HCT116 (cell line): ENCODE measurements at regions not wholly inside any gene's neighbourhood (a gene's known extent, or its start where the extent isn't known, plus 50 kb on each side); places are given as distances from the start of the nearest gene placed in this dataset.

ENCODE experiments used
- ATF3 ChIP-seq: IDR thresholded peaks from 2 replicates; pipeline ENCODE4 v1.6.1; 2012
- EGR1 ChIP-seq: IDR thresholded peaks from 2 replicates; pipeline ENCODE4 v1.6.1; 2012; ENCODE audit warnings: low read depth
- EZH2 ChIP-seq: fragments of 200-600 bp; sonication (generic); IDR thresholded peaks from 2 replicates; pipeline ENCODE4 v1.6.1; 2017; ENCODE audit warnings: antibody characterized with exemption, mixed run types
- EZH2phosphoT487 ChIP-seq: fragments of 200-600 bp; IDR thresholded peaks from 2 replicates; pipeline ENCODE4 v1.6.1; 2018; ENCODE audit warnings: antibody characterized with exemption, borderline replicate concordance
- POLR2A ChIP-seq: IDR thresholded peaks from 2 replicates; pipeline ENCODE4 v1.7.0; 2011; ENCODE audit warnings: borderline replicate concordance; ENCODE audit not compliant: insufficient read depth, insufficient read length; ENCODE audit errors: extremely low read depth
- RAD21 ChIP-seq: IDR thresholded peaks from 2 replicates; pipeline ENCODE4 v1.6.1; 2012; ENCODE audit warnings: low read depth, mild to moderate bottlenecking
- SRF ChIP-seq: IDR thresholded peaks from 2 replicates; pipeline ENCODE4 v1.6.1; 2012; ENCODE audit warnings: low read depth
- YY1 ChIP-seq: IDR thresholded peaks from 2 replicates; pipeline ENCODE4 v1.6.1; 2011; ENCODE audit warnings: low read length, low read depth, moderate library complexity, mild to moderate bottlenecking; ENCODE audit not compliant: insufficient replicate concordance; ENCODE audit errors: extremely low read depth
- TF ChIP-seq, protein P1 (sequence below), 3 experiments: fragments of 200-600 bp in 1 of 3; sonication (generic) in 1 of 3; IDR thresholded peaks in 2 of 3; conservative IDR thresholded peaks in 1 of 3; 2 replicates each; pipeline ENCODE4 v1.5.1; 2012 to 2017; ENCODE audit warnings: low read depth in 2 of 3, low read length in 2 of 3, antibody characterized with exemption in 1 of 3, borderline replicate concordance in 1 of 3, control low read depth in 1 of 3, mild to moderate bottlenecking in 1 of 3, mixed read lengths in 1 of 3, mixed run types in 1 of 3, moderate library complexity in 1 of 3; ENCODE audit not compliant: insufficient read depth in 1 of 3

DNA sequence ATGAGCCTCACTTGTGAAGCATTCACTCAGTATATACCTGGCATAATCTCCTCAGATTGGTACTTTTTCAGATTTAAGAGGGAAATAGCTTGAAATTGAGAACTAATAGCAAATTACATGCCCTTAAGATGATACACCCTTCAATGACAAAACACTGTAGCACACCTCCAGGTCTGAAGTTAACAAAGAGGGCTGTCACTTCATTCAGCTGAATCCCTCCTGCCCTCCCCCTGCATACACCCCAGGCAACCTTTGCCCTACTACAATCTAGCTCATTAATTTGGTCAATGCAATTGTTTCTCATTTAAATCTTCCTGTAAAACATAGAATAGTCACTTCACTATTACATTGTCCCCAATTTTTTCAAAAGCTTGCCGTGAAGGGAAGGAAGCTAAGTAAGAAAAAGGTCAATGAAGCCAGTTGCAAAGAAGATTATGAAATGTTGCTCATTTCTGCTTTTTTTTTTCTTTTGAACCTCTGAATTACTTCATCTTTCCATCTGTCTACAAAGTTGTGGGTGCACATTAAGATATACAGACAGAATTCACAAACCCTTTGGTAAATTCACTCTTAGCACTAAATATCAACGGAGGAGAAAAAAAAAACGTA lies 294.8 kb upstream of the PTGER4 start:
- TF ChIP-seq POLR2A (no peak), EGR1 (no peak), RAD21 (no peak), SRF (no peak), EZH2phosphoT487 (no peak), EZH2 (no peak), ATF3 (no peak), YY1 (no peak)
- TF ChIP-seq, protein P1, sequence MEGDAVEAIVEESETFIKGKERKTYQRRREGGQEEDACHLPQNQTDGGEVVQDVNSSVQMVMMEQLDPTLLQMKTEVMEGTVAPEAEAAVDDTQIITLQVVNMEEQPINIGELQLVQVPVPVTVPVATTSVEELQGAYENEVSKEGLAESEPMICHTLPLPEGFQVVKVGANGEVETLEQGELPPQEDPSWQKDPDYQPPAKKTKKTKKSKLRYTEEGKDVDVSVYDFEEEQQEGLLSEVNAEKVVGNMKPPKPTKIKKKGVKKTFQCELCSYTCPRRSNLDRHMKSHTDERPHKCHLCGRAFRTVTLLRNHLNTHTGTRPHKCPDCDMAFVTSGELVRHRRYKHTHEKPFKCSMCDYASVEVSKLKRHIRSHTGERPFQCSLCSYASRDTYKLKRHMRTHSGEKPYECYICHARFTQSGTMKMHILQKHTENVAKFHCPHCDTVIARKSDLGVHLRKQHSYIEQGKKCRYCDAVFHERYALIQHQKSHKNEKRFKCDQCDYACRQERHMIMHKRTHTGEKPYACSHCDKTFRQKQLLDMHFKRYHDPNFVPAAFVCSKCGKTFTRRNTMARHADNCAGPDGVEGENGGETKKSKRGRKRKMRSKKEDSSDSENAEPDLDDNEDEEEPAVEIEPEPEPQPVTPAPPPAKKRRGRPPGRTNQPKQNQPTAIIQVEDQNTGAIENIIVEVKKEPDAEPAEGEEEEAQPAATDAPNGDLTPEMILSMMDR (IDR thresholded peaks at IDR 0.05 in 2 of 3, conservative IDR thresholded peaks at IDR 0.05 in 1 of 3; ENCODE audit: borderline replicate concordance in 1 of 3, insufficient read depth in 1 of 3, low read depth in 2 of 3, low read length in 2 of 3), result no peak
